K562 (cell line): ENCODE measurements at regions not wholly inside any gene's neighbourhood (a gene's known extent, or its start where the extent isn't known, plus 50 kb on each side); places are given as distances from the start of the nearest gene placed in this dataset.
"Not testable (repeated sequence)": the region's sequence is repeated elsewhere in the genome, so short reads cannot be mapped to it uniquely, and the experiment has no call there.

ENCODE experiments used
- ATAC-seq: fragments of 200-7000 bp; cut with Tn5 transposase; 3 replicates; pipeline ENCODE4 v1.9.1; 2020; ENCODE audit warnings: moderate library complexity
- BruUV-seq: library from RNA; stranded (reverse); fragments of 400-500 nt; replicated peaks from 2 replicates; lab custom pipeline; 2021; lab: Mats Ljungman, UMichigan
- CTCF ChIA-PET: fragments of 300-600 bp; formaldehyde crosslinking; extraction: SDS; loops from one replicate; lab custom pipeline; 2021; ENCODE audit warnings: low intra/inter-chr PET ratio; lab: Yijun Ruan, JAX
- POLR2A ChIA-PET: fragments of 300-600, 350-650 bp; sonication (Branson Sonifier 250); formaldehyde crosslinking; extraction: SDS; loops from one replicate; lab custom pipeline; 2021; ENCODE audit warnings: antibody characterized with exemption, inconsistent platforms; lab: Yijun Ruan, JAX
- DNase-seq, 4 experiments: peaks; one replicate each; pipeline versions ENCODE4 v3.0.0 to v3.0.0-alpha.2; 2011 to 2018; ENCODE audit warnings: low spot score in 3 of 4, mixed read lengths in 3 of 4; ENCODE audit errors: extremely low read depth in 1 of 4
- FAIRE-seq: peaks from 2 replicates; lab custom pipeline; 2011; peaks lifted over from hg19 to GRCh38; lab: Jason Lieb, UNC
- H2AFZ ChIP-seq: 2 replicates; pipeline ENCODE4 v1.6.0; 2011; ENCODE audit warnings: low read depth, low read length, control low read depth, inconsistent platforms
- H3K27ac ChIP-seq: fragments of 200-600 bp; 3 replicates; pipeline ENCODE4 v1.8.0; 2011; ENCODE audit warnings: low read depth, mild to moderate bottlenecking, control low read depth, inconsistent platforms, low read length, moderate library complexity, mixed read lengths; ENCODE audit errors: extremely low read depth
- H3K27me3 ChIP-seq, 2 experiments: fragments of 300-600 bp in 1 of 2; 2 replicates in 1 of 2; 3 replicates in 1 of 2; pipeline versions ENCODE4 v1.6.0 to v1.8.0; 2011; ENCODE audit warnings: inconsistent platforms in 2 of 2, low read length in 2 of 2, mild to moderate bottlenecking in 1 of 2, mixed read lengths in 1 of 2, moderate library complexity in 1 of 2; ENCODE audit not compliant: control insufficient read depth in 2 of 2, insufficient read depth in 2 of 2
- H3K36me3 ChIP-seq: fragments of 300-600 bp; 3 replicates; pipeline ENCODE4 v1.8.0; 2011; ENCODE audit warnings: mild to moderate bottlenecking, low read length, inconsistent platforms; ENCODE audit not compliant: control insufficient read depth, insufficient read depth
- H3K4me1 ChIP-seq, 2 experiments: fragments of 200-600 bp in 1 of 2; replicated peaks in 1 of 2; 2 replicates in 1 of 2; 3 replicates in 1 of 2; pipeline versions ENCODE4 v1.5.1 to v1.8.0; 2011; ENCODE audit warnings: inconsistent platforms in 2 of 2, low read length in 2 of 2, mild to moderate bottlenecking in 1 of 2, mixed read lengths in 1 of 2, moderate library complexity in 1 of 2; ENCODE audit not compliant: control insufficient read depth in 2 of 2, insufficient read depth in 2 of 2
- H3K4me2 ChIP-seq: 2 replicates; pipeline ENCODE4 v1.6.1; 2011; ENCODE audit warnings: low read length, control low read depth, inconsistent platforms, mixed read lengths; ENCODE audit not compliant: insufficient read depth
- H3K4me3 ChIP-seq: fragments of 200-600 bp; sonication (generic), shearing (Covaris generic); 2 replicates; pipeline ENCODE4 v1.5.1; 2016; ENCODE audit warnings: control low read depth, inconsistent platforms
- H3K79me2 ChIP-seq: fragments of 200-600 bp; 3 replicates; pipeline ENCODE4 v1.8.0; 2011; ENCODE audit warnings: low read length, inconsistent platforms; ENCODE audit not compliant: control insufficient read depth, insufficient read depth
- H3K9ac ChIP-seq, 2 experiments: 2 replicates each; pipeline versions ENCODE4 v1.6.0 to v1.6.1; 2011; ENCODE audit warnings: low read depth in 2 of 2, low read length in 2 of 2, control low read depth in 1 of 2, inconsistent platforms in 1 of 2, mild to moderate bottlenecking in 1 of 2, mixed read lengths in 1 of 2; ENCODE audit not compliant: insufficient read depth in 1 of 2
- H3K9me1 ChIP-seq: one replicate; pipeline ENCODE4 v1.6.0; 2011; ENCODE audit warnings: inconsistent platforms, mild to moderate bottlenecking, low read length, moderate library complexity; ENCODE audit not compliant: control insufficient read depth, insufficient read depth
- H3K9me3 ChIP-seq: replicated peaks from 2 replicates; pipeline ENCODE4 v1.5.1; 2011; ENCODE audit warnings: low read depth, low read length, inconsistent platforms; ENCODE audit not compliant: control insufficient read depth, insufficient read depth
- H4K20me1 ChIP-seq: replicated peaks from 2 replicates; pipeline ENCODE4 v1.6.1; 2011; ENCODE audit warnings: low read length, inconsistent platforms, mixed read lengths; ENCODE audit not compliant: control insufficient read depth, insufficient read depth
- GABPB1 ChIP-seq: sonication (generic); formaldehyde crosslinking; IDR thresholded peaks from 2 replicates; pipeline ENCODE4 v1.8.0; 2022; ENCODE audit warnings: mild to moderate bottlenecking, missing genetic modification reagents
- KLF6 ChIP-seq: fragments of 250-450 bp; sonication (Bioruptor Pico); IDR thresholded peaks from 2 replicates; pipeline ENCODE4 v1.4.0; 2020; ENCODE audit warnings: mild to moderate bottlenecking, moderate library complexity, borderline replicate concordance
- MNT ChIP-seq, 2 experiments: fragments of 450-650 bp; conservative IDR thresholded peaks; 2 replicates each; pipeline ENCODE4 v1.6.1; 2017; ENCODE audit warnings: mild to moderate bottlenecking in 2 of 2, moderate library complexity in 2 of 2
- TCF7L2 ChIP-seq: fragments of 150-350 bp; IDR thresholded peaks from 2 replicates; pipeline ENCODE4 v1.6.1; 2016; ENCODE audit warnings: low read depth, mild to moderate bottlenecking, low read length, moderate library complexity
- XRCC3 ChIP-seq: fragments of 450-650 bp; IDR thresholded peaks from 2 replicates; pipeline ENCODE4 v1.6.1; 2017; ENCODE audit warnings: mild to moderate bottlenecking, moderate library complexity
- ZNF282 ChIP-seq: sonication (generic); formaldehyde crosslinking; IDR thresholded peaks from 2 replicates; pipeline ENCODE4 v1.8.1; 2023; ENCODE audit warnings: missing genetic modification reagents
- ZNF583 ChIP-seq: fragments of 250-450 bp; sonication (Bioruptor Pico); IDR thresholded peaks from 2 replicates; pipeline ENCODE4 v1.4.0; 2020
- ZNF609 ChIP-seq: sonication (generic); formaldehyde crosslinking; IDR thresholded peaks from 2 replicates; pipeline ENCODE4 v1.8.1; 2023; ENCODE audit warnings: missing genetic modification reagents, mild to moderate bottlenecking, borderline replicate concordance
- ZNF655 ChIP-seq: fragments of 250-450 bp; sonication (Bioruptor Pico); IDR thresholded peaks from 2 replicates; pipeline ENCODE4 v1.5.0; 2021
- WGBS: fragments of 100-300 bp; shearing (Covaris generic); methylation state at CpG from one replicate; pipeline ENCODE4 v1.1.6; 2016; ENCODE audit warnings: low coverage, mixed read lengths; ENCODE audit not compliant: insufficient coverage; ENCODE audit errors: missing lambda C conversion rate; 5-methylcytosine and 5-hydroxymethylcytosine counted together
- in situ Hi-C: fragments of 300-500 bp; cut with MboI; formaldehyde crosslinking; loops from 4 replicates; pipeline ENCODE4 v1.15.0; 2018; ENCODE audit warnings: inconsistent platforms, mixed read lengths
- intact Hi-C: fragments of 100-400 bp; cut with micrococcal nuclease; formaldehyde crosslinking; loops from 2 replicates; pipeline ENCODE4 v1.14.2; 2022

- TF ChIP-seq ZNF609 (no peak), ZNF282 (CRISPR knock-in tag) (no peak), XRCC3 (no peak), TCF7L2 (no peak), MNT (conservative IDR thresholded peaks at IDR 0.05) (no peak), KLF6 (CRISPR knock-in tag) (no peak), ZNF583 (CRISPR knock-in tag) (no peak), GABPB1 (no peak), ZNF655 (CRISPR knock-in tag) (no peak)
Measured at GRCh38 chr3:34159613-34160420, 361.4 kb downstream of the PDCD6IP start (continued).

- BruUV-seq, POLR2A ChIA-PET, H3K9me1 ChIP-seq, intact Hi-C loops, H3K4me3 ChIP-seq, ATAC-seq, CTCF ChIA-PET, H3K27ac ChIP-seq, H3K27me3 ChIP-seq, H3K79me2 ChIP-seq, FAIRE-seq, H3K36me3 ChIP-seq, H4K20me1 ChIP-seq, H2AFZ ChIP-seq, H3K4me2 ChIP-seq, H3K4me1 ChIP-seq, H3K9ac ChIP-seq, DNase-seq, H3K9me3 ChIP-seq: not testable (repeated sequence)
- in situ Hi-C loops = loop anchor here (5.0 kb wide), 1 partner anchor 32 kb away; no protein-coding TSS in a partner anchor
- WGBS = 2% methylated on average over 8 of the region's 8 CpGs
Measured at GRCh38 chr3:34169636-34170035, 371.2 kb downstream of the PDCD6IP start.
